NCI-H2081 treated with DMSO at 0.1 percent for 48 hours (cell line): ENCODE measurements at regions not wholly inside any gene's neighbourhood (a gene's known extent, or its start where the extent isn't known, plus 50 kb on each side); places are given as distances from the start of the nearest gene placed in this dataset.
"Not testable (repeated sequence)": the region's sequence is repeated elsewhere in the genome, so short reads cannot be mapped to it uniquely, and the experiment has no call there.

Experiments
- DNase-seq: peaks from one replicate; lab custom pipeline; 2025; lab: John Stamatoyannopoulos, UW

GRCh38 chr18:4544142-4544541 lies 89.0 kb upstream of the DLGAP1 start:
- DNase-seq = no peak

GRCh38 chr18:4543711-4544110 lies 88.6 kb upstream of the DLGAP1 start:
- DNase-seq = no peak

GRCh38 chr18:4541588-4541987 lies 86.5 kb upstream of the DLGAP1 start:
- DNase-seq = no peak

DNA sequence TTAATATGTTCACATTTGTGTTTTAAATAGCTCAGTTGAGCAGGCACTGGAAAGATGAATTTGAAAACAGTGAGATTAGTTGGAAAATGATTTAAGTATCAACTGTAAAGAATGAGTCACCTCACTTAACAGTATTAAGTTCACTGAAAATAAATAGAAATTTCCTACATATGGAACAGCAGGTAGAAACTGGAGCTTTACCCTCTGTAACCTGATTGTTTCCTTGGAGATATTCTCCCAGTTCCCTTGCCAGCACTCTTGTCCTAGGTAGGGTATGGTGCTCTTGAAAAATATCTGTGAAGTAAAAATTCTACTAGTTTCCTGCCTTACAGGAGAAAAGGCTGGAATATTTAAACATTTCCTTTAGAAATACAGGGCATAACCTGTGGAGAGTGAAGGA lies 81.3 kb upstream of the DLGAP1 start:
- no peak for DNase-seq

- no peak for DNase-seq
Observed at GRCh38 chr18:4528405-4528804, 73.3 kb upstream of the DLGAP1 start.

- not testable (repeated sequence) for DNase-seq
Observed at GRCh38 chr18:4527826-4528225, 72.7 kb upstream of the DLGAP1 start.

DNA sequence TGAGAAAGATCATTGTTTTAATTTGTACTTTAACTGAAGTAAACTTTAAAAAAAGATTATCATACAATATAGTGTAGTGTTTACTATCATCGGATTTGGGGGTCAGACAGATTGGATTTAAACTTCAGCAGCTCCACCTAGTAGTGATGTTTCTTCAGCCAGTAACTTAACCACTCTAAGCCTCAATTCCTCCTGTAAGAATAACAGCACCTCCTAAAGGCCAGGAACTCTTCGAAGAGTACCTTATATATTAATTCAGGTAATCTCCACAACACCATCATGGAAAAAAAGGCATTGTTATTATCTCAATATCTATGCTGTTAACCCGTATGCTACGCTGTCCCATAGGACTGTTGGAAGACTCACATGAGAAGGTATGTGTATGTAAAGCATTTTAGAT lies 69.0 kb upstream of the DLGAP1 start:
- no peak for DNase-seq

GRCh38 chr18:4511166-4511565 lies 56.1 kb upstream of the DLGAP1 start:
- no peak for DNase-seq

DNA sequence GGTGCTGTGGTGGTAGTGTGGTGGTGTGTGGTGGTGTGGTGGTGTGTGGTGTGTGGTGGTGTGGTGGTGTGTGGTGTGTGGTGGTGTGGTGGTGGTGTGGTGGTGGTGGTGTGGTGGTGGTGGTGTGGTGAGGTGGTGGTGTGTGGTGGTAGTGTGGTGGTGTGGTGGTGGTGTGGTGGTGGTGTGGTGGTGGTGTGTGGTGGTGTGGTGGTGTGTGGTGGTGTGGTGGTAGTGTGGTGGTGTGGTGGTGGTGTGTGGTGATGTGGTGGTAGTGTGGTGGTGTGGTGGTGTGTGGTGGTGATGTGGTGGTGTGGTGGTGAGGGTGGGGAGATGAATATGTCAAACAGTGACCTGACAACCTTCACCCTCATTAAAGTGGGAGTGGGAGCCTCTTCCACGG lies 55.6 kb upstream of the DLGAP1 start:
- DNase-seq = no peak

DNA sequence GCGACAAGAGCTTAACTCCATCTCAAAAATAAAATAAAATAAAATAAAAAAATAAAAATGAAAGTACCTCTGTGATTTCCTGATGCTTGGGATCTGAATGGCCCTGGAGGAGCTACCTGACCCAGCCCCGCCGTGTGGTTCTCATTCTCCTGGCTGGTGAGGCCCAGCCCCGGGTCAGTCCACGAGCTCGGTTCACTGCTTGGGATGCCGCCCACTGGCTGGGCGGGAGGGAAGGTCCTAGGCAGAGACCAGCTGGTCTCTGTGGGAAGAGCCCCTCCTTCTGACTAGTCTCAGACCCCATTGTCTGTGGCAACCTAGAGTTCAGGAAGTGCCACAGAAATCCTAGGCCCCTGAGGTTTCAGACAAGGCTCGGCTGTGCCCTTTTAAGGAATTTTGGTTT lies 55.1 kb upstream of the DLGAP1 start:
- no peak for DNase-seq
